ENCODE measurements at regions not wholly inside any gene's neighbourhood (a gene's known extent, or its start where the extent isn't known, plus 50 kb on each side); places are given as distances from the start of the nearest gene placed in this dataset.

DNA sequence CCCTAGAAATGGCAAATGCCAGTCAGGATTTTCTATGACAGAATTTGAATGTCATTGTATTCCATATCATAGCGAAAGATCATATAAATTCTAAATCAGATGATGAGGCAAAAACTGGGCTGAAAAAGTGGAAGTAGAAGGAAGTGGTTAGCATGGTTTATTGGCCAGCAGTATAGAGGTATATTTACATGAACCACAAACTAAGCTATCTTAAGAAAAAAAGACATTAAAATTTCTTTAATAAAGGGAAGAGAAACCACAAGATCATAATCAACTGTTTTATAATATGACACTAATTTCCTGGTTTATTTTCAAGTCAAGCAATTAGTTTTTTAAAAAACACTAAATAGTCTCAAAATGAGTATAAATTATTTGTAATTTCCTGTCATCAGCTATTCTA lies 123.2 kb upstream of the LRP1B start:
- Histone ChIP-seq H3K4me1 (ENCODE audit: control insufficient read depth, extremely low read depth, insufficient read depth, low read length) (no peaks in the 10 kb centered on the region), H4K20me1 (replicated peaks; ENCODE audit: control insufficient read depth, extremely low read depth, insufficient read depth, low read length) (no peaks in the 10 kb centered on the region), H3K9me1 (replicated peaks; ENCODE audit: control insufficient read depth, extremely low read depth, insufficient read depth, low read length) (no peaks in the 10 kb centered on the region), H3K9me3 (replicated peaks; ENCODE audit: control insufficient read depth, insufficient read depth, low read length) (no peaks in the 10 kb centered on the region), H3K27ac (ENCODE audit: insufficient read depth, low read depth, low read length) (no peak overlapping the region), H2AFZ (ENCODE audit: low read depth, low read length) (no peak overlapping the region), H3K79me2 (ENCODE audit: control insufficient read depth, insufficient read depth, low read length) (no peaks in the 10 kb centered on the region), H3K9ac (replicated peaks; ENCODE audit: extremely low read depth, insufficient read depth, low read length) (no peak overlapping the region), H3K36me3 (ENCODE audit: control insufficient read depth in 2 of 2, extremely low read depth in 1 of 2, insufficient read depth in 2 of 2, low read length in 2 of 2) (no peaks in the 10 kb centered on the region), H3K27me3 (ENCODE audit: control insufficient read depth in 2 of 2, insufficient read depth in 2 of 2, low read length in 2 of 2) (no peaks in the 10 kb centered on the region), H3K4me2 (ENCODE audit: insufficient read depth, low read length) (no peak overlapping the region), H3K4me3 (replicated peaks in 1 of 3; ENCODE audit: insufficient read depth in 1 of 3, low read depth in 1 of 3, low read length in 3 of 3) (no peak overlapping the region)
- FAIRE-seq (no peak), DNase-seq (ENCODE audit: low read depth, low spot score) (no peak)
- dilution Hi-C loops (cut with MboI; ENCODE audit: extremely low pct_ligation_motif_present, low sequenced_read_pairs) = no loop called here
- intact Hi-C loops (cut with micrococcal nuclease) = no loop called here
- no TSS peak for BruUV-seq (replicated peaks)
- TF ChIP-seq, protein P1, sequence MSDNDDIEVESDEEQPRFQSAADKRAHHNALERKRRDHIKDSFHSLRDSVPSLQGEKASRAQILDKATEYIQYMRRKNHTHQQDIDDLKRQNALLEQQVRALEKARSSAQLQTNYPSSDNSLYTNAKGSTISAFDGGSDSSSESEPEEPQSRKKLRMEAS (IDR thresholded peaks at IDR 0.05; ENCODE audit: insufficient read depth, insufficient read length) = no peak
- TF ChIP-seq GATA2 (IDR thresholded peaks at IDR 0.05; ENCODE audit: insufficient read depth, insufficient read length, low read depth, low read length) = no peak
- TF ChIP-seq MYC (IDR thresholded peaks at IDR 0.05; ENCODE audit: low read depth, low read length) = no peak
- TF ChIP-seq POLR2AphosphoS5 (IDR thresholded peaks at IDR 0.05; ENCODE audit: insufficient read depth, low read depth, low read length) = no peak
- TF ChIP-seq, protein P2, sequence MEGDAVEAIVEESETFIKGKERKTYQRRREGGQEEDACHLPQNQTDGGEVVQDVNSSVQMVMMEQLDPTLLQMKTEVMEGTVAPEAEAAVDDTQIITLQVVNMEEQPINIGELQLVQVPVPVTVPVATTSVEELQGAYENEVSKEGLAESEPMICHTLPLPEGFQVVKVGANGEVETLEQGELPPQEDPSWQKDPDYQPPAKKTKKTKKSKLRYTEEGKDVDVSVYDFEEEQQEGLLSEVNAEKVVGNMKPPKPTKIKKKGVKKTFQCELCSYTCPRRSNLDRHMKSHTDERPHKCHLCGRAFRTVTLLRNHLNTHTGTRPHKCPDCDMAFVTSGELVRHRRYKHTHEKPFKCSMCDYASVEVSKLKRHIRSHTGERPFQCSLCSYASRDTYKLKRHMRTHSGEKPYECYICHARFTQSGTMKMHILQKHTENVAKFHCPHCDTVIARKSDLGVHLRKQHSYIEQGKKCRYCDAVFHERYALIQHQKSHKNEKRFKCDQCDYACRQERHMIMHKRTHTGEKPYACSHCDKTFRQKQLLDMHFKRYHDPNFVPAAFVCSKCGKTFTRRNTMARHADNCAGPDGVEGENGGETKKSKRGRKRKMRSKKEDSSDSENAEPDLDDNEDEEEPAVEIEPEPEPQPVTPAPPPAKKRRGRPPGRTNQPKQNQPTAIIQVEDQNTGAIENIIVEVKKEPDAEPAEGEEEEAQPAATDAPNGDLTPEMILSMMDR (IDR thresholded peaks at IDR 0.05; ENCODE audit: extremely low read depth in 1 of 2, insufficient read depth in 1 of 2, low read depth in 1 of 2, low read length in 2 of 2) = no peak
- TF ChIP-seq POLR2A (IDR thresholded peaks at IDR 0.05; ENCODE audit: low read depth, low read length) = no peak
- TF ChIP-seq EZH2 (IDR thresholded peaks at IDR 0.05; ENCODE audit: borderline replicate concordance, low read depth, low read length, severe bottlenecking) = no peak
- no peak for TF ChIP-seq FOS (IDR thresholded peaks at IDR 0.05; ENCODE audit: borderline replicate concordance, insufficient read depth, low read length)
- no peak for TF ChIP-seq JUN (IDR thresholded peaks at IDR 0.05; ENCODE audit: borderline replicate concordance, insufficient read depth, insufficient read length, low read depth)
- POLR2A ChIA-PET = no interaction called here
- CTCF ChIA-PET = no interaction called here

Measured in endothelial cell of umbilical vein (primary cell).